LNCAP (cell line): ENCODE measurements at regions not wholly inside any gene's neighbourhood (a gene's known extent, or its start where the extent isn't known, plus 50 kb on each side); places are given as distances from the start of the nearest gene placed in this dataset.

Experiments used
- TF ChIP-seq, protein P1 (sequence below): fragments of 450-650 bp; IDR thresholded peaks from 2 replicates; pipeline ENCODE4 v1.5.1; 2017; ENCODE audit warnings: mild to moderate bottlenecking

DNA sequence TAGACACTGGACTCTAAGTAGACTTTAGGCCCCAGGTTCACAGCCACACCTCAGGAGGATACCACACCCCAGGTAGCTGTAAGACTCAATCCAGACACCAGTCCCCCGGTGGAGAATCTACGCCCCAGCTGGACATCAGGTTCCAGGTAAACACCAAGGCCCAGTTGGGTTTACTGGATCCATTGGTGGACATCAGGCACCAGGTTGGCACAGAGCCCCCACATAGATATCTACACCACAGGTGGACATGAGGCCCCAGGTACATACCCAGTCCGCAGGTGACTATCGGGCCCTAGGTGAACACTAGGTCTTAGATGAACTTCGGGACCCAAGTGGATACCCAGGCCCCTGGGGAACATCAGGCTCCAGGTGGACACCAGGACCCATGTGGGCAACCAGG, 58.9 kb upstream of the SEPTIN5 start:
- TF ChIP-seq, protein P1, sequence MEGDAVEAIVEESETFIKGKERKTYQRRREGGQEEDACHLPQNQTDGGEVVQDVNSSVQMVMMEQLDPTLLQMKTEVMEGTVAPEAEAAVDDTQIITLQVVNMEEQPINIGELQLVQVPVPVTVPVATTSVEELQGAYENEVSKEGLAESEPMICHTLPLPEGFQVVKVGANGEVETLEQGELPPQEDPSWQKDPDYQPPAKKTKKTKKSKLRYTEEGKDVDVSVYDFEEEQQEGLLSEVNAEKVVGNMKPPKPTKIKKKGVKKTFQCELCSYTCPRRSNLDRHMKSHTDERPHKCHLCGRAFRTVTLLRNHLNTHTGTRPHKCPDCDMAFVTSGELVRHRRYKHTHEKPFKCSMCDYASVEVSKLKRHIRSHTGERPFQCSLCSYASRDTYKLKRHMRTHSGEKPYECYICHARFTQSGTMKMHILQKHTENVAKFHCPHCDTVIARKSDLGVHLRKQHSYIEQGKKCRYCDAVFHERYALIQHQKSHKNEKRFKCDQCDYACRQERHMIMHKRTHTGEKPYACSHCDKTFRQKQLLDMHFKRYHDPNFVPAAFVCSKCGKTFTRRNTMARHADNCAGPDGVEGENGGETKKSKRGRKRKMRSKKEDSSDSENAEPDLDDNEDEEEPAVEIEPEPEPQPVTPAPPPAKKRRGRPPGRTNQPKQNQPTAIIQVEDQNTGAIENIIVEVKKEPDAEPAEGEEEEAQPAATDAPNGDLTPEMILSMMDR = no peak

GRCh38 chr22:19656541-19657251, 57.6 kb upstream of the SEPTIN5 start:
- TF ChIP-seq, protein P1 = no peak

DNA sequence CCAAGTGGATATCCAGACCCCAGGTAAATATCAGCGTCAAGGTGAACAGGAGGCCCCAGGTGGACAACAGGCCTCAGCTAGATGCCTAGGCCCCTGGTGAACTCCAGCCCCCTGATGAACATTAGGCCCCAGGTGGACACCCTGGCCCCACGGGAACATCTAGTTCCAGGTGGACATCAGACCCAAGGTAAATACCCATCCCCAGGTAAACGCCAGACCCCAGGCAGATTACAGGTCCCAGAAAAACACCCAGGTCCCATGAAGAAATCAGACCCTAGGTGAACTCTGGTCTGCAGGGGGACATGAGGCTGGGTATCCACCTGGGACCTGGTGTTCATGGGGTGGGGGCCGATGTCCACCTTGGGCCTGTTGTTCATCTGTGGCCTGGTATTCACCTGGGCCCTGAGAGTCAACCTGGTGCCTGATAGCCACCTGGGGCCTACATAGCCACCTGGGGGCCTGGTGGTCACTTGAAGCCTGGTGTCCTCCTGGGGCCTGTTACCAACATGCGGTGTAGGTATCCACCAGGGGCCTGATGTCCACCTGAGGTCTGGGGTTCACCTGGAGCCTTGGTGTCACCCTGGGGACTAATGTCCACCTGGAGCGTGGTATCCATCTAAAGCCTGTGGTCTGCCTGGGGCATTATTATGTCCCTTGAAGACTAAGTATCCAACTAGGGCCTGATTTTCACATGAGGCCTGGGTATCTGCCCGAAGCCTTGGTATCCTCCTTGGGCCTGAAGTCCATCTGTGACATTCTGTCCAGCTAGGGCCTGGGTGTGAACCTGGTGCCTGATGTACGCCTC, 56.8 kb upstream of the SEPTIN5 start:
- TF ChIP-seq, protein P1 = no peak

- TF ChIP-seq, protein P1 = no peak
Observed at GRCh38 chr22:19658057-19658966, 56.0 kb upstream of the SEPTIN5 start.

GRCh38 chr22:19658967-19659804, 55.1 kb upstream of the SEPTIN5 start:
- TF ChIP-seq, protein P1 = no peak

- TF ChIP-seq, protein P1 = no peak
Observed at GRCh38 chr22:19659805-19660345, 54.4 kb upstream of the SEPTIN5 start.
